ENCODE measurements at regions not wholly inside any gene's neighbourhood (a gene's known extent, or its start where the extent isn't known, plus 50 kb on each side); places are given as distances from the start of the nearest gene placed in this dataset.

- peak; percentile 68 for DNase-seq
Measured at GRCh38 chr7:50208378-50208982, 96.0 kb upstream of the IKZF1 start.

GRCh38 chr7:50207686-50208255 lies 96.7 kb upstream of the IKZF1 start:
- no peak for DNase-seq

GRCh38 chr7:50207251-50207564 lies 97.3 kb upstream of the IKZF1 start:
- DNase-seq, result no peak

- DNase-seq, result peak; percentile 85
Measured at GRCh38 chr7:50206453-50207250, 97.9 kb upstream of the IKZF1 start.

GRCh38 chr7:50205011-50205410 lies 99.5 kb upstream of the IKZF1 start:
- peak; percentile 64 for DNase-seq

GRCh38 chr7:50204581-50204980 lies 99.9 kb upstream of the IKZF1 start:
- peak; percentile 56 for DNase-seq

- DNase-seq, result peak; percentile 54
Measured at GRCh38 chr7:50203521-50203920, 101.0 kb upstream of the IKZF1 start.

GRCh38 chr7:50202052-50202555 lies 102.4 kb upstream of the IKZF1 start:
- DNase-seq, result peak; percentile 50

- peak; percentile 50 for DNase-seq
Measured at GRCh38 chr7:50199824-50200223, 104.7 kb upstream of the IKZF1 start.

- peak; percentile 81 for DNase-seq
Measured at GRCh38 chr7:50197549-50197948, 104.5 kb upstream of the ZPBP start.

- DNase-seq, result no peak
Measured at GRCh38 chr7:50196719-50197118, 103.7 kb upstream of the ZPBP start.

GRCh38 chr7:50190776-50191175 lies 97.7 kb upstream of the ZPBP start:
- DNase-seq, result no peak

- DNase-seq, result no peak
Measured at GRCh38 chr7:50189371-50189770, 96.3 kb upstream of the ZPBP start.

- DNase-seq, result no peak
Measured at GRCh38 chr7:50185951-50186682, 93.1 kb upstream of the ZPBP start.

- DNase-seq, result no peak
Measured at GRCh38 chr7:50185208-50185607, 92.2 kb upstream of the ZPBP start.

- DNase-seq, result no peak
Measured at GRCh38 chr7:50184271-50184990, 91.4 kb upstream of the ZPBP start.

- no peak for DNase-seq
Measured at GRCh38 chr7:50182759-50183158, 89.7 kb upstream of the ZPBP start.

- DNase-seq, result no peak
Measured at GRCh38 chr7:50181081-50181480, 88.0 kb upstream of the ZPBP start.

GRCh38 chr7:50178166-50178565 lies 85.1 kb upstream of the ZPBP start:
- DNase-seq, result no peak

GRCh38 chr7:50174948-50175347 lies 81.9 kb upstream of the ZPBP start:
- DNase-seq, result no peak

- DNase-seq, result no peak
Measured at GRCh38 chr7:50166997-50167965, 74.2 kb upstream of the ZPBP start.

Data from activated CD8-positive, alpha-beta memory T cell treated with anti-CD3 and anti-CD28 coated beads for 24 hours (primary cell).